ENCODE measurements at regions not wholly inside any gene's neighbourhood (a gene's known extent, or its start where the extent isn't known, plus 50 kb on each side); places are given as distances from the start of the nearest gene placed in this dataset.
"Not testable (repeated sequence)": the region's sequence is repeated elsewhere in the genome, so short reads cannot be mapped to it uniquely, and the experiment has no call there.

- DNase-seq = no peak
Observed at GRCh38 chr19:28456252-28456651, 756.7 kb downstream of the UQCRFS1 start.

GRCh38 chr19:28454083-28454482, 758.9 kb downstream of the UQCRFS1 start:
- DNase-seq = no peak

GRCh38 chr19:28453420-28453819, 759.5 kb downstream of the UQCRFS1 start:
- no peak for DNase-seq

GRCh38 chr19:28449803-28450202, 763.1 kb downstream of the UQCRFS1 start:
- DNase-seq = no peak

GRCh38 chr19:28446511-28446910, 766.4 kb downstream of the UQCRFS1 start:
- DNase-seq = no peak

- DNase-seq = no peak
Observed at GRCh38 chr19:28445826-28446225, 767.1 kb downstream of the UQCRFS1 start.

- no peak for DNase-seq
Observed at GRCh38 chr19:28444362-28444761, 768.6 kb downstream of the UQCRFS1 start.

- DNase-seq = no peak
Observed at GRCh38 chr19:28443361-28443760, 769.6 kb downstream of the UQCRFS1 start.

GRCh38 chr19:28437390-28438346, 775.3 kb downstream of the UQCRFS1 start:
- DNase-seq = no peak

- DNase-seq = no peak
Observed at GRCh38 chr19:28436320-28436719, 776.6 kb downstream of the UQCRFS1 start.

- no peak for DNase-seq
Observed at GRCh38 chr19:28435551-28436271, 777.2 kb downstream of the UQCRFS1 start.

GRCh38 chr19:28434794-28435193, 778.2 kb downstream of the UQCRFS1 start:
- DNase-seq = not testable (repeated sequence)

GRCh38 chr19:28434365-28434764, 778.6 kb downstream of the UQCRFS1 start:
- DNase-seq = not testable (repeated sequence)

- not testable (repeated sequence) for DNase-seq
Observed at GRCh38 chr19:28433166-28433565, 779.8 kb downstream of the UQCRFS1 start.

GRCh38 chr19:28430214-28430613, 782.7 kb downstream of the UQCRFS1 start:
- DNase-seq = no peak

GRCh38 chr19:28429356-28429755, 783.6 kb downstream of the UQCRFS1 start:
- DNase-seq = no peak

GRCh38 chr19:28428663-28429348, 784.1 kb downstream of the UQCRFS1 start:
- DNase-seq = no peak

GRCh38 chr19:28427376-28428083, 785.4 kb downstream of the UQCRFS1 start:
- DNase-seq = no peak

GRCh38 chr19:28426730-28427225, 786.2 kb downstream of the UQCRFS1 start:
- no peak for DNase-seq

- no peak for DNase-seq
Observed at GRCh38 chr19:28426110-28426729, 786.7 kb downstream of the UQCRFS1 start.

GRCh38 chr19:28425046-28425931, 787.7 kb downstream of the UQCRFS1 start:
- no peak for DNase-seq
